Peyer's patch (tissue), 4 donors: ENCODE measurements at regions not wholly inside any gene's neighbourhood (a gene's known extent, or its start where the extent isn't known, plus 50 kb on each side); places are given as distances from the start of the nearest gene placed in this dataset.

Experiments
- POLR2A ChIP-seq, 2 donors: fragments of 450-650 bp; IDR thresholded peaks; one replicate each; pipeline ENCODE4 v1.5.1; 2017; ENCODE audit warnings: antibody characterized with exemption in 2 of 2, mild to moderate bottlenecking in 2 of 2, moderate library complexity in 2 of 2
- TF ChIP-seq, protein P1 (sequence below), 6 experiments: fragments of 450-650 bp in 4 of 6; fragments of 200-600 bp in 2 of 6; sonication (generic) in 1 of 6; IDR thresholded peaks; one replicate each; pipeline ENCODE4 v1.5.1; 2017 to 2019; ENCODE audit warnings: antibody characterized with exemption in 6 of 6, mild to moderate bottlenecking in 3 of 6, moderate library complexity in 1 of 6

GRCh38 chr1:172966844-172967540 lies 83.7 kb downstream of the TNFSF18 start:
- TF ChIP-seq POLR2A (IDR thresholded peaks at IDR 0.05) = no peak
- TF ChIP-seq, protein P1, sequence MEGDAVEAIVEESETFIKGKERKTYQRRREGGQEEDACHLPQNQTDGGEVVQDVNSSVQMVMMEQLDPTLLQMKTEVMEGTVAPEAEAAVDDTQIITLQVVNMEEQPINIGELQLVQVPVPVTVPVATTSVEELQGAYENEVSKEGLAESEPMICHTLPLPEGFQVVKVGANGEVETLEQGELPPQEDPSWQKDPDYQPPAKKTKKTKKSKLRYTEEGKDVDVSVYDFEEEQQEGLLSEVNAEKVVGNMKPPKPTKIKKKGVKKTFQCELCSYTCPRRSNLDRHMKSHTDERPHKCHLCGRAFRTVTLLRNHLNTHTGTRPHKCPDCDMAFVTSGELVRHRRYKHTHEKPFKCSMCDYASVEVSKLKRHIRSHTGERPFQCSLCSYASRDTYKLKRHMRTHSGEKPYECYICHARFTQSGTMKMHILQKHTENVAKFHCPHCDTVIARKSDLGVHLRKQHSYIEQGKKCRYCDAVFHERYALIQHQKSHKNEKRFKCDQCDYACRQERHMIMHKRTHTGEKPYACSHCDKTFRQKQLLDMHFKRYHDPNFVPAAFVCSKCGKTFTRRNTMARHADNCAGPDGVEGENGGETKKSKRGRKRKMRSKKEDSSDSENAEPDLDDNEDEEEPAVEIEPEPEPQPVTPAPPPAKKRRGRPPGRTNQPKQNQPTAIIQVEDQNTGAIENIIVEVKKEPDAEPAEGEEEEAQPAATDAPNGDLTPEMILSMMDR (IDR thresholded peaks at IDR 0.05) = no peak
